ENCODE measurements at regions not wholly inside any gene's neighbourhood (a gene's known extent, or its start where the extent isn't known, plus 50 kb on each side); places are given as distances from the start of the nearest gene placed in this dataset.
A peak's percentile ranks its signal among the peaks of the same experiment; 100 is the strongest.

- no peak for DNase-seq
Observed at GRCh38 chr3:40705663-40706062, 180.9 kb downstream of the ZNF621 start.

GRCh38 chr3:40713306-40713705 is 188.5 kb downstream of the ZNF621 start:
- DNase-seq = no peak

GRCh38 chr3:40713795-40714194 is 189.0 kb downstream of the ZNF621 start:
- no peak for DNase-seq

- DNase-seq = no peak
Observed at GRCh38 chr3:40714771-40715345, 190.1 kb downstream of the ZNF621 start.

- no peak for DNase-seq
Observed at GRCh38 chr3:40715551-40715950, 190.8 kb downstream of the ZNF621 start.

- no peak for DNase-seq
Observed at GRCh38 chr3:40717471-40717870, 192.7 kb downstream of the ZNF621 start.

- DNase-seq = no peak
Observed at GRCh38 chr3:40718209-40718608, 193.4 kb downstream of the ZNF621 start.

- no peak for DNase-seq
Observed at GRCh38 chr3:40718681-40719080, 193.9 kb downstream of the ZNF621 start.

- DNase-seq = no peak
Observed at GRCh38 chr3:40719660-40720287, 195.0 kb downstream of the ZNF621 start.

GRCh38 chr3:40720341-40720740 is 195.6 kb downstream of the ZNF621 start:
- no peak for DNase-seq

- DNase-seq = peak; percentile 10
Observed at GRCh38 chr3:40720863-40721262, 196.1 kb downstream of the ZNF621 start.

- no peak for DNase-seq
Observed at GRCh38 chr3:40723083-40723660, 198.4 kb downstream of the ZNF621 start.

GRCh38 chr3:40725031-40725430 is 200.3 kb downstream of the ZNF621 start:
- DNase-seq = peak; percentile 92

GRCh38 chr3:40731445-40731844 is 206.7 kb downstream of the ZNF621 start:
- no peak for DNase-seq

- DNase-seq = no peak
Observed at GRCh38 chr3:40736943-40737342, 212.2 kb downstream of the ZNF621 start.

- DNase-seq = no peak
Observed at GRCh38 chr3:40737343-40737742, 212.6 kb downstream of the ZNF621 start.

GRCh38 chr3:40739971-40740370 is 215.2 kb downstream of the ZNF621 start:
- no peak for DNase-seq

GRCh38 chr3:40741729-40742128 is 217.0 kb downstream of the ZNF621 start:
- DNase-seq = peak; percentile 21

GRCh38 chr3:40745381-40746106 is 220.8 kb downstream of the ZNF621 start:
- no peak for DNase-seq

GRCh38 chr3:40751666-40752065 is 226.9 kb downstream of the ZNF621 start:
- DNase-seq = no peak

- no peak for DNase-seq
Observed at GRCh38 chr3:40752492-40752891, 227.7 kb downstream of the ZNF621 start.

- no peak for DNase-seq
Observed at GRCh38 chr3:40753291-40753770, 228.6 kb downstream of the ZNF621 start.

- DNase-seq = no peak
Observed at GRCh38 chr3:40753951-40754350, 229.2 kb downstream of the ZNF621 start.

GRCh38 chr3:40754994-40755393 is 230.2 kb downstream of the ZNF621 start:
- no peak for DNase-seq

Data from NCI-H1092 treated with DMSO at 0.1 percent for 48 hours (cell line).